OCI-LY7 (cell line): ENCODE measurements at regions not wholly inside any gene's neighbourhood (a gene's known extent, or its start where the extent isn't known, plus 50 kb on each side); places are given as distances from the start of the nearest gene placed in this dataset.

Experiments used
- BruUV-seq: library from RNA; stranded (reverse); fragments of 400-500 nt; replicated peaks from 2 replicates; lab custom pipeline; 2021; lab: Mats Ljungman, UMichigan
- CTCF ChIA-PET: fragments of 300-600 bp; sonication (Branson Sonifier 250); formaldehyde crosslinking; loops from one replicate; lab custom pipeline; 2022; ENCODE audit warnings: antibody characterized with exemption; ENCODE audit not compliant: unreplicated experiment; lab: Charles Lee
- POLR2A ChIA-PET: fragments of 300-600 bp; sonication (Branson Sonifier 250); formaldehyde crosslinking; loops from one replicate; lab custom pipeline; 2022; ENCODE audit warnings: antibody characterized with exemption; lab: Charles Lee
- DNase-seq: peaks from one replicate; pipeline ENCODE4 v3.0.0-alpha.2; 2015; ENCODE audit warnings: low spot score
- H2AFZ ChIP-seq: fragments of 200-600 bp; sonication (generic), shearing (Covaris generic); 2 replicates; pipeline ENCODE4 v1.6.1; 2014; ENCODE audit warnings: mild to moderate bottlenecking, antibody characterized with exemption, low read length, moderate library complexity
- H3K27ac ChIP-seq: fragments of 200-600 bp; sonication (generic); 2 replicates; pipeline ENCODE4 v1.5.1; 2014; ENCODE audit warnings: mixed run types, low read depth, mild to moderate bottlenecking, moderate library complexity, low read length, inconsistent platforms; ENCODE audit not compliant: poor library complexity, severe bottlenecking
- H3K36me3 ChIP-seq: fragments of 200-600 bp; sonication (generic); 2 replicates; pipeline ENCODE4 v1.6.1; 2014; ENCODE audit warnings: mild to moderate bottlenecking, antibody characterized with exemption, low read length, moderate library complexity, mixed read lengths; ENCODE audit not compliant: insufficient read depth
- H3K4me1 ChIP-seq: fragments of 200-600 bp; sonication (generic); 2 replicates; pipeline ENCODE4 v1.5.1; 2014; ENCODE audit warnings: mild to moderate bottlenecking, low read length; ENCODE audit not compliant: insufficient read depth, poor library complexity, severe bottlenecking
- H3K4me2 ChIP-seq: fragments of 200-600 bp; sonication (generic); 2 replicates; pipeline ENCODE4 v1.6.1; 2014; ENCODE audit warnings: mild to moderate bottlenecking, low read length
- H3K4me3 ChIP-seq: fragments of 200-600 bp; sonication (generic); 2 replicates; pipeline ENCODE4 v1.5.1; 2014; ENCODE audit warnings: mild to moderate bottlenecking, low read depth, low read length; ENCODE audit not compliant: poor library complexity, severe bottlenecking
- H3K79me2 ChIP-seq: fragments of 200-600 bp; sonication (generic); 2 replicates; pipeline ENCODE4 v1.6.1; 2016; ENCODE audit warnings: low read depth, mild to moderate bottlenecking, low read length, moderate library complexity, mixed read lengths; ENCODE audit not compliant: insufficient read depth
- H3K9me2 ChIP-seq: fragments of 200-600 bp; sonication (generic); 2 replicates; pipeline ENCODE4 v1.6.1; 2016; ENCODE audit warnings: mild to moderate bottlenecking, low read length, mixed read lengths; ENCODE audit not compliant: insufficient read depth
- H3K9me3 ChIP-seq: fragments of 200-600 bp; sonication (generic); 2 replicates; pipeline ENCODE4 v1.6.1; 2014; ENCODE audit warnings: mild to moderate bottlenecking, mixed run types, low read length, mixed read lengths
- H4K20me1 ChIP-seq: fragments of 200-600 bp; sonication (generic); 2 replicates; pipeline ENCODE4 v1.6.1; 2014; ENCODE audit warnings: mild to moderate bottlenecking, antibody characterized with exemption, low read length, moderate library complexity, mixed read lengths; ENCODE audit not compliant: insufficient read depth
- EZH2phosphoT487 ChIP-seq: fragments of 200-600 bp; sonication (generic); IDR thresholded peaks from 2 replicates; pipeline ENCODE4 v1.6.1; 2018; ENCODE audit warnings: low read depth, borderline replicate concordance, mild to moderate bottlenecking, mixed run types, antibody characterized with exemption, low read length, moderate library complexity, mixed read lengths
- intact Hi-C: fragments of 100-400 bp; cut with micrococcal nuclease; formaldehyde crosslinking; loops from one replicate; pipeline ENCODE4 v1.10.0; 2022; ENCODE audit not compliant: unreplicated experiment
- TF ChIP-seq, protein P1 (sequence below): fragments of 200-600 bp; sonication (generic); conservative IDR thresholded peaks from 2 replicates; pipeline ENCODE4 v1.5.1; 2014; ENCODE audit warnings: mild to moderate bottlenecking, antibody characterized with exemption, low read length, moderate library complexity, mixed read lengths

GRCh38 chr5:145084834-145085233, 750.3 kb downstream of the PRELID2 start:
- Histone ChIP-seq H3K9me3 (no peaks in the 10 kb centered on the region), H3K36me3 (no peaks in the 10 kb centered on the region), H3K4me3 (no peak overlapping the region), H4K20me1 (no peaks in the 10 kb centered on the region), H3K27ac (no peak overlapping the region), H3K79me2 (no peaks in the 10 kb centered on the region), H3K9me2 (no peaks in the 10 kb centered on the region), H2AFZ (no peak overlapping the region), H3K4me1 (no peaks in the 10 kb centered on the region), H3K4me2 (no peak overlapping the region)
- intact Hi-C loops, result no loop called here
- POLR2A ChIA-PET, result no interaction called here
- CTCF ChIA-PET, result no interaction called here
- TF ChIP-seq, protein P1, sequence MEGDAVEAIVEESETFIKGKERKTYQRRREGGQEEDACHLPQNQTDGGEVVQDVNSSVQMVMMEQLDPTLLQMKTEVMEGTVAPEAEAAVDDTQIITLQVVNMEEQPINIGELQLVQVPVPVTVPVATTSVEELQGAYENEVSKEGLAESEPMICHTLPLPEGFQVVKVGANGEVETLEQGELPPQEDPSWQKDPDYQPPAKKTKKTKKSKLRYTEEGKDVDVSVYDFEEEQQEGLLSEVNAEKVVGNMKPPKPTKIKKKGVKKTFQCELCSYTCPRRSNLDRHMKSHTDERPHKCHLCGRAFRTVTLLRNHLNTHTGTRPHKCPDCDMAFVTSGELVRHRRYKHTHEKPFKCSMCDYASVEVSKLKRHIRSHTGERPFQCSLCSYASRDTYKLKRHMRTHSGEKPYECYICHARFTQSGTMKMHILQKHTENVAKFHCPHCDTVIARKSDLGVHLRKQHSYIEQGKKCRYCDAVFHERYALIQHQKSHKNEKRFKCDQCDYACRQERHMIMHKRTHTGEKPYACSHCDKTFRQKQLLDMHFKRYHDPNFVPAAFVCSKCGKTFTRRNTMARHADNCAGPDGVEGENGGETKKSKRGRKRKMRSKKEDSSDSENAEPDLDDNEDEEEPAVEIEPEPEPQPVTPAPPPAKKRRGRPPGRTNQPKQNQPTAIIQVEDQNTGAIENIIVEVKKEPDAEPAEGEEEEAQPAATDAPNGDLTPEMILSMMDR, result no peak
- TF ChIP-seq EZH2phosphoT487, result no peak
- no peak for DNase-seq
- BruUV-seq, result no TSS peak

GRCh38 chr5:145077028-145077427, 758.1 kb downstream of the PRELID2 start:
- no peaks in the 10 kb centered on the region for H3K79me2 ChIP-seq
- H3K4me3 ChIP-seq, result no peak overlapping the region
- no peak overlapping the region for H3K27ac ChIP-seq
- H3K9me2 ChIP-seq, result 0 out of 2 replicates have a peak, but pooled peaks cover 3% of the 10 kb centered on the region
- no peaks in the 10 kb centered on the region for H3K9me3 ChIP-seq
- H2AFZ ChIP-seq, result no peak overlapping the region
- H3K4me2 ChIP-seq, result no peak overlapping the region
- no peaks in the 10 kb centered on the region for H3K36me3 ChIP-seq
- H4K20me1 ChIP-seq, result no peaks in the 10 kb centered on the region
- H3K4me1 ChIP-seq, result no peaks in the 10 kb centered on the region
- intact Hi-C loops, result loop anchor here (5.0 kb wide), 1 partner anchor 490 kb away; no protein-coding TSS in a partner anchor
- DNase-seq, result no peak
- TF ChIP-seq, protein P1, result no peak
- BruUV-seq, result no TSS peak
- ChIA-PET POLR2A (no interaction called here), CTCF (no interaction called here)

GRCh38 chr5:145076040-145076439, 759.1 kb downstream of the PRELID2 start:
- BruUV-seq, result no TSS peak
- intact Hi-C loops, result loop anchor here (5.0 kb wide), 1 partner anchor 491 kb away; no protein-coding TSS in a partner anchor

More at GRCh38 chr5:145076040-145076439, 759.1 kb downstream of the PRELID2 start:
- H3K9me2 ChIP-seq, result 0 out of 2 replicates have a peak, but pooled peaks cover 3% of the 10 kb centered on the region
- DNase-seq, result no peak
- H3K4me3 ChIP-seq, result no peak overlapping the region
- no peaks in the 10 kb centered on the region for H4K20me1 ChIP-seq
- no peaks in the 10 kb centered on the region for H3K79me2 ChIP-seq
- no peaks in the 10 kb centered on the region for H3K36me3 ChIP-seq
- CTCF ChIA-PET, result no interaction called here
- POLR2A ChIA-PET, result no interaction called here
- H3K4me1 ChIP-seq, result no peaks in the 10 kb centered on the region
- no peaks in the 10 kb centered on the region for H3K9me3 ChIP-seq
- no peak for TF ChIP-seq EZH2phosphoT487
- TF ChIP-seq, protein P1, result no peak
- no peak overlapping the region for H2AFZ ChIP-seq
- no peak overlapping the region for H3K27ac ChIP-seq
- H3K4me2 ChIP-seq, result no peak overlapping the region
